ENCODE measurements at regions not wholly inside any gene's neighbourhood (a gene's known extent, or its start where the extent isn't known, plus 50 kb on each side); places are given as distances from the start of the nearest gene placed in this dataset.

- ChIA-PET POLR2A (ENCODE audit: low non-redundant PET) (no interaction called here), CTCF (no interaction called here)
- no peaks in the 10 kb centered on the region for H3K36me3 ChIP-seq (ENCODE audit: insufficient read depth, low read length, poor library complexity, severe bottlenecking)
- no peak for DNase-seq (ENCODE audit: low spot score)
- H3K9me3 ChIP-seq (ENCODE audit: low read depth, low read length, poor library complexity, severe bottlenecking) = no peaks in the 10 kb centered on the region
- intact Hi-C loops (cut with micrococcal nuclease; ENCODE audit: unreplicated experiment) = no loop called here
- no peaks in the 10 kb centered on the region for H3K27me3 ChIP-seq (replicated peaks; ENCODE audit: insufficient read depth, low read depth, low read length, poor library complexity)
- TF ChIP-seq EZH2 (IDR thresholded peaks at IDR 0.05; ENCODE audit: borderline replicate concordance, low read depth, low read length, poor library complexity, severe bottlenecking) = no peak
- TF ChIP-seq CTCF (conservative IDR thresholded peaks at IDR 0.05; ENCODE audit: low read depth, low read length) = no peak
- H3K4me1 ChIP-seq (ENCODE audit: insufficient read depth, low read length, poor library complexity, severe bottlenecking) = no peaks in the 10 kb centered on the region
- BruUV-seq (replicated peaks) = no TSS peak
- no peak overlapping the region for H3K4me3 ChIP-seq (ENCODE audit: low read depth, low read length, poor library complexity, severe bottlenecking)
- H3K27ac ChIP-seq (ENCODE audit: low read depth, low read length, poor library complexity, severe bottlenecking) = no peak overlapping the region
Observed at GRCh38 chr2:193527146-193527545, 1332.4 kb upstream of the TMEFF2 start.

GRCh38 chr2:193523662-193524061, 1328.9 kb upstream of the TMEFF2 start:
- DNase-seq (ENCODE audit: low spot score) = no peak
- ChIA-PET CTCF (no interaction called here), POLR2A (ENCODE audit: low non-redundant PET) (no interaction called here)
- no TSS peak for BruUV-seq (replicated peaks)
- Histone ChIP-seq H3K4me1 (ENCODE audit: insufficient read depth, low read length, poor library complexity, severe bottlenecking) (no peaks in the 10 kb centered on the region), H3K27ac (ENCODE audit: low read depth, low read length, poor library complexity, severe bottlenecking) (no peak overlapping the region), H3K9me3 (ENCODE audit: low read depth, low read length, poor library complexity, severe bottlenecking) (no peaks in the 10 kb centered on the region), H3K4me3 (ENCODE audit: low read depth, low read length, poor library complexity, severe bottlenecking) (no peak overlapping the region), H3K27me3 (replicated peaks; ENCODE audit: insufficient read depth, low read depth, low read length, poor library complexity) (no peaks in the 10 kb centered on the region), H3K36me3 (ENCODE audit: insufficient read depth, low read length, poor library complexity, severe bottlenecking) (no peaks in the 10 kb centered on the region)
- TF ChIP-seq CTCF (conservative IDR thresholded peaks at IDR 0.05; ENCODE audit: low read depth, low read length) (no peak), EZH2 (IDR thresholded peaks at IDR 0.05; ENCODE audit: borderline replicate concordance, low read depth, low read length, poor library complexity, severe bottlenecking) (no peak)
- intact Hi-C loops (cut with micrococcal nuclease; ENCODE audit: unreplicated experiment) = no loop called here

- H3K27me3 ChIP-seq (replicated peaks; ENCODE audit: insufficient read depth, low read depth, low read length, poor library complexity) = no peaks in the 10 kb centered on the region
- no TSS peak for BruUV-seq (replicated peaks)
- intact Hi-C loops (cut with micrococcal nuclease; ENCODE audit: unreplicated experiment) = no loop called here
- no peaks in the 10 kb centered on the region for H3K36me3 ChIP-seq (ENCODE audit: insufficient read depth, low read length, poor library complexity, severe bottlenecking)
- TF ChIP-seq CTCF (conservative IDR thresholded peaks at IDR 0.05; ENCODE audit: low read depth, low read length) = no peak
- ChIA-PET POLR2A (ENCODE audit: low non-redundant PET) (no interaction called here), CTCF (no interaction called here)
- H3K4me1 ChIP-seq (ENCODE audit: insufficient read depth, low read length, poor library complexity, severe bottlenecking) = no peaks in the 10 kb centered on the region
- no peak overlapping the region for H3K27ac ChIP-seq (ENCODE audit: low read depth, low read length, poor library complexity, severe bottlenecking)
- H3K4me3 ChIP-seq (ENCODE audit: low read depth, low read length, poor library complexity, severe bottlenecking) = no peak overlapping the region
- no peaks in the 10 kb centered on the region for H3K9me3 ChIP-seq (ENCODE audit: low read depth, low read length, poor library complexity, severe bottlenecking)
- DNase-seq (ENCODE audit: low spot score) = no peak
Observed at GRCh38 chr2:193521523-193521922, 1326.8 kb upstream of the TMEFF2 start.
